ENCODE measurements at regions not wholly inside any gene's neighbourhood (a gene's known extent, or its start where the extent isn't known, plus 50 kb on each side); places are given as distances from the start of the nearest gene placed in this dataset.
"Not testable (repeated sequence)": the region's sequence is repeated elsewhere in the genome, so short reads cannot be mapped to it uniquely, and the experiment has no call there.

- in situ Hi-C loops (cut with HindIII; ENCODE audit: low pct_unique_long_range_greater_than_20kb, low sequenced_read_pairs), result no loop called here
- DNase-seq (ENCODE audit: low read depth, low spot score), result no peak
Observed at GRCh38 chr14:65828396-65828795, 415.9 kb downstream of the FUT8 start.

DNA sequence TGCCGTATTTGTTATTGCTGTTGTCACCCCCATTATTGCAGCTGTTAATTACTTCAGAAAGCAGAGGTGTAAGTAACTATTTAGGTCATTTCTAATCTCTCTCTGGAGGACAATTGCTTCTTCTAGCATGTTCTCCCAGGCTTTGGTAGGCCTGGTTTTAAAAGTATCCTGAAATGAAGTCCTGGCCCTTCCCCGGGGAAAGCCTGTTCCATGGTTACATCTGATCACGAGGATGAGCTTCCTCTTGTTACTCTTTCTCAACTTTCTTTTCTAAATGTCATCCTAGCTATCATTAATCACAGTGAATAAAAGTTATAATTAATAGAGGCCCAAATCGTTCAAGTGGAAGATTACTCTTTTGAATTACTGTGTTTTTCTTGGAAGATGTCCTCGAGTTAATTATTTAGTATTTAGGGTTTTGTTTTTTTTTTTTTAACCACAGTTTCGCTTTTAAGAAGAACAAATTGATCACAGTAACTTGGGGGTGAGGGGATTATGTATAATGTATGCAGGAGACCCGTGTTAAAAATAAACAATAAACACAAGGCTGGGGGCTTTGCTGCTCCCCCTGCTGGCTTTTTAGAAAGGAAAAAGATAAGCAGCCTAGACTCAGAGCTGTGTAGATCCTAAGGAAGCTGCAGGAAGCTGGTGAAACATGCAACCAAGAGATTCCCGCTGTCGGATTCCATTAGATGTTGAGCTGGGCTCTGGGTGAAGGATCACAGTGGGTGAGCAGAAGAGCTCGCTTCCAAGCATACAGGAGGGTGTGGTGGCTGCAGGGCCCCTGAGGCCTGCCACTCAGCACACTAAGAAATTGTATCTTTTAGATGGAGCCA is 420.1 kb downstream of the FUT8 start:
- peak; percentile 37 for DNase-seq (ENCODE audit: low read depth, low spot score)
- in situ Hi-C loops (cut with HindIII; ENCODE audit: low pct_unique_long_range_greater_than_20kb, low sequenced_read_pairs), result no loop called here

DNA sequence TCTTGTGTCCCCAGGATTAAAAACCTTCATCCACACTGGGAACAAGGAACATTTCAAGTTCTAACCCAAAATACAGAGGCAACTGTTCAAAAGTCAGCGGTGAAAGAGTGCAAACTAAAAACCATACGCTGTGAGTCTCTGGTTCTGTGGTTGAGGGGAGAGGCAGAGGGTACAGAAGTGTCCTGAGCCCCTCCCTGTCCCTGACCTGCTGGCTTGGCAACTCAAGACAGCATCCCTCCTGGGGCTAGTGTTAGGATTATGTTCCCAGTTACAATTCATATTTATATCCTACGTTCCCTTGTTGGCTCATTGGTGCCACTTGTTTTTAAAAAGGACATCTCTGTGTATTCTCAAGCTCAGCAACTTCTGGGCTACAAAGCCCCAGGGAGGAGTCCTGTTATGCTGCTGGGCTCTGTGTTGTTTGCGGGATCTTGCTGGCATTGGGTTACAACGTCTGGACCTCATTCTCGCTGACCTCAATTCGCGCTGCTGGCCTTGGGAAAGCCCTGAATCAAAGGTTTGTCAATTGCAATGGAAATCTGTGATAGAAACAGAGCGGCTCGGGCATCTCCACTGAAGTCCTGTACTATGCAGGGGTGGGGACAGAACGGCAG is 420.8 kb downstream of the FUT8 start:
- in situ Hi-C loops (cut with HindIII; ENCODE audit: low pct_unique_long_range_greater_than_20kb, low sequenced_read_pairs), result no loop called here
- DNase-seq (ENCODE audit: low read depth, low spot score), result no peak

GRCh38 chr14:65834051-65834450 is 421.5 kb downstream of the FUT8 start:
- in situ Hi-C loops (cut with HindIII; ENCODE audit: low pct_unique_long_range_greater_than_20kb, low sequenced_read_pairs), result no loop called here

GRCh38 chr14:65834812-65835211 is 422.3 kb downstream of the FUT8 start:
- no peak for DNase-seq (ENCODE audit: low read depth, low spot score)
- in situ Hi-C loops (cut with HindIII; ENCODE audit: low pct_unique_long_range_greater_than_20kb, low sequenced_read_pairs), result no loop called here

More at GRCh38 chr14:65834051-65834450, 421.5 kb downstream of the FUT8 start:
- DNase-seq (ENCODE audit: low read depth, low spot score), result no peak

GRCh38 chr14:65835501-65835900 is 423.0 kb downstream of the FUT8 start:
- no peak for DNase-seq (ENCODE audit: low read depth, low spot score)
- in situ Hi-C loops (cut with HindIII; ENCODE audit: low pct_unique_long_range_greater_than_20kb, low sequenced_read_pairs), result no loop called here

DNA sequence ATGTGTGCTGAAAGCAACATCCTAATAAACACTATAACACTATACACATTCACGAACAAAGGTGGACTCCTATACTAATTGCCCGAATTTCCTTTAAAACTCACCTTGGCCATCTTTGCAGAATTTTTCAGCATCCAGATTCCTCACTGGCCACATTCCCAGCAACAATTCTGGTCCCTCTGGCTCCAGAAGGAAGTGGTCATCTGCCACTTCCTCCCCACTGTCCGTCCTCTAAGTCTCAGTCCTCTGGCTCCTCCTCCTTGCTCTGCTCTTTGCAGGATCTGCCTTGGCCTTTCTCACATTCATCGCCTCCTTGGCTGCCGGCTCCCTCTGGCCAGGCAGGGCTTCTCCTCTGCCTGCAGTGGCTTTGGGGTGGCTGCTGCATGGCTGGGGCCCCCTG is 426.0 kb downstream of the FUT8 start:
- no peak for DNase-seq (ENCODE audit: low read depth, low spot score)
- in situ Hi-C loops (cut with HindIII; ENCODE audit: low pct_unique_long_range_greater_than_20kb, low sequenced_read_pairs), result no loop called here

DNA sequence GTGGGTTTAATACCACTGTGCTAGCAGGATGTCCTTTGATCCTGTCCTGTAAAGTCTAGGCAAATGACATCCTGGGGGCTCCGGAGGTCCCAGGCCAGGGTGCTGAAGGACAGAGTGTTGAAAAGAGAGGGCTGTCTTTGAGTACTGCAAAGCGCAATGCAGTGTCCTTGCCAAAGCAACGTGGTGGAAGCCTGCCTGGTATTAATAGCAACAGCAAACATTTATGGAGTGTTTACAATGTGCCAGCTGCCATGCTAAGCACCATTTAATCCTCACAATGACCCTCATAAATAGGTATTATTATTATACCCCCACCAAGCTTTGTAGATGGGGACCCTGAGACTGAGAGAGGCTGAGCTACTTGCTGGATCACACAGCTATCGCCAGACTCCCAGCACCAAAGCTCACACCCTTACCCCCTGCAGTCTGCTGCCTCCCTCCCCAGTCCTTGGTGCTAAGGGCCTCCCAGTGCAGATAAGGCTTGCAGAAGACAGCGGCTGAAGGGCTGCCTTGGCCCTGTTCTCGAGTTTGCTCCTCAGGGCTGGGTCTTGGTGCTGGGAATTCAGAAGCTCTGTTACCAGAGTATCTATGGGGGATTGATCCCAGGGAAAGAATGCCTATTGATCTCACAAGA is 427.7 kb downstream of the FUT8 start:
- in situ Hi-C loops (cut with HindIII; ENCODE audit: low pct_unique_long_range_greater_than_20kb, low sequenced_read_pairs), result no loop called here
- DNase-seq (ENCODE audit: low read depth, low spot score), result no peak

GRCh38 chr14:65840786-65841185 is 428.3 kb downstream of the FUT8 start:
- DNase-seq (ENCODE audit: low read depth, low spot score), result no peak
- in situ Hi-C loops (cut with HindIII; ENCODE audit: low pct_unique_long_range_greater_than_20kb, low sequenced_read_pairs), result no loop called here

DNA sequence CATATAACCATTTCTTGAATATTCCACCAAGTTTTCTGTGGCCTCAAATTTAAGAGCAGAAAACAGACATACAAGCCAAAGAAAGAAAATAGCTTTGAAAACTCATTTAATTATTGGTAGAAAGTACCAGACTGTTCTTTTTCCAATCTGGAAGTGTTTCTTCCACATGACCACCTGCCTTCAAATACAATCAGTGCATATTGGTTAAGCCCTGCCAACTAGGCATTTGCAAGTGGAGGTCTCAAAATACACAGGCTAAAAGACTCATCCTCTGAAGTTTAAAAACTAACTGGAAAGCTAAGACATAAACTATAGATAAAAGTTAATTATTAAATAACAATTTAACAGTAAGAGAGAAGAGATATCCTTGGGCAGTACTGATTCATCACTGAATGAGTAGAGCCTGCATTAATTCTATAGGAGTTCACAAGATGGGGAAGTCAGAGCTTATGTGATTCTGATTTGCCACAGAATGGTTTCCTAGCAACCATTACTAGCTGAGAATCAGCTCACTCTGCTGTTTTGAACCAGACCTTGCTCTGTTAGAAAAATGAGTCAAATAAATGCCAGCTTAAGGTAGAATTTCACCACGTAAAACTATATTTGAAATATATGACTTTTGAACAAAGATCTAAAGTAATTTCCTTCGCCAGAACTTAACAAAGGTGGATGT is 433.8 kb downstream of the FUT8 start:
- no peak for DNase-seq (ENCODE audit: low read depth, low spot score)
- in situ Hi-C loops (cut with HindIII; ENCODE audit: low pct_unique_long_range_greater_than_20kb, low sequenced_read_pairs), result no loop called here

GRCh38 chr14:65847075-65847847 is 434.7 kb downstream of the FUT8 start:
- DNase-seq (ENCODE audit: low read depth, low spot score), result no peak
- in situ Hi-C loops (cut with HindIII; ENCODE audit: low pct_unique_long_range_greater_than_20kb, low sequenced_read_pairs), result no loop called here

- DNase-seq (ENCODE audit: low read depth, low spot score); in situ Hi-C loops (cut with HindIII; ENCODE audit: low pct_unique_long_range_greater_than_20kb, low sequenced_read_pairs): not testable (repeated sequence)
Observed at GRCh38 chr14:65847931-65848330, 435.4 kb downstream of the FUT8 start.

DNA sequence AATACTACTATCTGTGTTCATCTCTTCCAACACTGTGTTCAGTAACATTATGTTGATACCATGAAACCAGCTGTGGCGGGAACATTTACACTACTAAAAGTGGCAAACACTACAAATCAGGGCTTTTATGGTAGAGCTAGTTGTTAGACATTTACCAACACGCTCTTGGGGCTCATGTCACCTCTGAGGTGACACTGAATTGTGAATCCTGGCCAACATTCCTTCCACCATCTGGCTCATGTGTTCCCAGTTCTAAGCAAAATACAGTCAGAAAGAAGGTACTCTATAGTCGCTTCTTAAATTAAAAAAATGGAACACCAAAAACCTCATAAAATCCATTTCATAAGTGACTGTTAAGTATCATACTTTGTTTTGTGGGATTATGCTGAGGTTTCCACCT is 436.6 kb downstream of the FUT8 start:
- in situ Hi-C loops (cut with HindIII; ENCODE audit: low pct_unique_long_range_greater_than_20kb, low sequenced_read_pairs), result no loop called here
- DNase-seq (ENCODE audit: low read depth, low spot score), result no peak

- in situ Hi-C loops (cut with HindIII; ENCODE audit: low pct_unique_long_range_greater_than_20kb, low sequenced_read_pairs), result no loop called here
- DNase-seq (ENCODE audit: low read depth, low spot score), result no peak
Observed at GRCh38 chr14:65849558-65849957, 437.0 kb downstream of the FUT8 start.

GRCh38 chr14:65850429-65851135 is 438.1 kb downstream of the FUT8 start:
- in situ Hi-C loops (cut with HindIII; ENCODE audit: low pct_unique_long_range_greater_than_20kb, low sequenced_read_pairs), result no loop called here
- DNase-seq (ENCODE audit: low read depth, low spot score), result no peak

GRCh38 chr14:65852689-65853088 is 440.2 kb downstream of the FUT8 start:
- in situ Hi-C loops (cut with HindIII; ENCODE audit: low pct_unique_long_range_greater_than_20kb, low sequenced_read_pairs), result no loop called here
- DNase-seq (ENCODE audit: low read depth, low spot score), result no peak

GRCh38 chr14:65853407-65853955 is 441.0 kb downstream of the FUT8 start:
- in situ Hi-C loops (cut with HindIII; ENCODE audit: low pct_unique_long_range_greater_than_20kb, low sequenced_read_pairs), result no loop called here

More at GRCh38 chr14:65853407-65853955, 441.0 kb downstream of the FUT8 start:
- no peak for DNase-seq (ENCODE audit: low read depth, low spot score)

All from SK-MEL-5 (cell line).